Type B pancreatic cell (in vitro differentiated cells): ENCODE measurements at regions not wholly inside any gene's neighbourhood (a gene's known extent, or its start where the extent isn't known, plus 50 kb on each side); places are given as distances from the start of the nearest gene placed in this dataset.

Source experiments
- DNase-seq: peaks from one replicate; pipeline ENCODE4 v3.0.0; 2021; ENCODE audit warnings: mixed read lengths; ENCODE audit not compliant: unreplicated experiment; ENCODE audit errors: extremely low spot score
- H3K27ac Mint-ChIP-seq: 2 replicates; pipeline ENCODE4 v1.8.0; 2021; ENCODE audit warnings: mild to moderate bottlenecking, mixed read lengths
- H3K27me3 Mint-ChIP-seq: 2 replicates; pipeline ENCODE4 v1.8.0; 2021; ENCODE audit warnings: mixed read lengths
- H3K36me3 Mint-ChIP-seq: 2 replicates; pipeline ENCODE4 v1.8.0; 2021; ENCODE audit warnings: mixed read lengths
- H3K4me1 Mint-ChIP-seq: one replicate; pipeline ENCODE4 v1.8.0; 2021; ENCODE audit warnings: mixed read lengths; ENCODE audit not compliant: unreplicated experiment
- H3K4me3 Mint-ChIP-seq: 2 replicates; pipeline ENCODE4 v1.8.0; 2021; ENCODE audit warnings: mild to moderate bottlenecking, mixed read lengths
- H3K9me3 Mint-ChIP-seq: 2 replicates; pipeline ENCODE4 v1.8.0; 2021; ENCODE audit warnings: mixed read lengths
- TF ChIP-seq, protein P1 (sequence below): fragments of 200-600 bp; sonication (generic); conservative IDR thresholded peaks from 2 replicates; pipeline ENCODE4 v1.5.0; 2021; ENCODE audit warnings: antibody characterized with exemption, mild to moderate bottlenecking

DNA sequence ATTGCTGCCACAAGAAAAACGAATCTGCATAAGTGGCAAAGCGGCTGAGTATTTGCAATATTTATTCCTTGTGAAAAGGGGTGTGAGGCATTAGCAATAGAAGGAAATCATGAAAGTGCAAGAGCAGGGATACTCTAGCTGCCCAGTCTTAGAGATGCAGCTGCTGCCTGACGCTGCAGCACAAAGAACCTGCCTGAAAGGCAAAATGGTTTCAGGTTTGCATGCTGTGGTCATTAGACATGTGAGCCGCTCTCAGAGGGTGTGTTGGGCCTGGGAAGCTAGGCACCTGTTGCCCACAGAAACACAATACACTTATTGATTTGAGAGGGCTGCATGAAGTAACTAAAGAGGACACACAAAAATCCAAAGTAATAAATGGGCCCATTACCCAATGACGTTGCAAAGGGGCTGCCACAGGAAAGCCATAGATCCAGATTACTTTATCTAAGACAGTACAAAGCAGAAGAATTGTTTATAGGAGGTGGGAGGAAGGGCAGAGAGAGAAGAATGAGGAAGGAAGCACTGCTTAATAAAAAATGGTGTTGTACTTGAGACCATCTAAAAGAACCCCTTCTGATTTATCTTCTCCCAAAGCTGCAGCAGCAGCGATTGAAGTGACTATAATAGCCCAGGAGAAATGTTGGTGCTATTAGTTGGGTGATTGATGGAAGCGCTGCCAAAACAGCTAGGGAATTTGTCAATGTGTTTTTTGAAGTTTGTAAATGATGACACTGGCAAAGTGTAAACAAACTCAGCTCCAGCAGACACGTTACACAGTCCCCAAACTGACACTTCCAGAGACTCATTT, 492.4 kb upstream of the ACVR2A start:
- DNase-seq: no peak
- H3K36me3 Mint-ChIP-seq: no peaks in the 10 kb centered on the region
- H3K27ac Mint-ChIP-seq: no peak overlapping the region
- TF ChIP-seq, protein P1, sequence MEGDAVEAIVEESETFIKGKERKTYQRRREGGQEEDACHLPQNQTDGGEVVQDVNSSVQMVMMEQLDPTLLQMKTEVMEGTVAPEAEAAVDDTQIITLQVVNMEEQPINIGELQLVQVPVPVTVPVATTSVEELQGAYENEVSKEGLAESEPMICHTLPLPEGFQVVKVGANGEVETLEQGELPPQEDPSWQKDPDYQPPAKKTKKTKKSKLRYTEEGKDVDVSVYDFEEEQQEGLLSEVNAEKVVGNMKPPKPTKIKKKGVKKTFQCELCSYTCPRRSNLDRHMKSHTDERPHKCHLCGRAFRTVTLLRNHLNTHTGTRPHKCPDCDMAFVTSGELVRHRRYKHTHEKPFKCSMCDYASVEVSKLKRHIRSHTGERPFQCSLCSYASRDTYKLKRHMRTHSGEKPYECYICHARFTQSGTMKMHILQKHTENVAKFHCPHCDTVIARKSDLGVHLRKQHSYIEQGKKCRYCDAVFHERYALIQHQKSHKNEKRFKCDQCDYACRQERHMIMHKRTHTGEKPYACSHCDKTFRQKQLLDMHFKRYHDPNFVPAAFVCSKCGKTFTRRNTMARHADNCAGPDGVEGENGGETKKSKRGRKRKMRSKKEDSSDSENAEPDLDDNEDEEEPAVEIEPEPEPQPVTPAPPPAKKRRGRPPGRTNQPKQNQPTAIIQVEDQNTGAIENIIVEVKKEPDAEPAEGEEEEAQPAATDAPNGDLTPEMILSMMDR: no peak
- H3K4me3 Mint-ChIP-seq: no peak overlapping the region
- H3K9me3 Mint-ChIP-seq: no peaks in the 10 kb centered on the region
- H3K27me3 Mint-ChIP-seq: no peaks in the 10 kb centered on the region
- H3K4me1 Mint-ChIP-seq: no peaks in the 10 kb centered on the region

DNA sequence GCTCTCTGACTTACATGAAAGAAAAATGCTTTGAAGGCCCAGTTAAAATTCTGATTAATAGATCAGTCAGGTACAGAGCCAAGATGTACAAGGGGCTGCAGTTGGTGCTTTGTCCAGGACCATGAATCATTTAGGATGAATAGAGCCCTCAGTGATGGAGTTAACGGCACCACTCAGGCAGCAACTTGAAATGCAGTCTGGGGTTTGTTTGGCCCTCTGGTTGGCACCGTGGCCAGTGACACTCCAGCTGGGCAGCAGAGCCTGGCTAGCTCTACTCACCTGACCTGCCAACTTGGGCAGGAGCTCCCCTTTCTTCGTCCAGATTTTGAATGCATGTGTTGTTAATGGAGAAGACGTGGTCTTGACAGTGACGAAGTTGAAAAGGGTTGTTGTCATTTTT, 493.0 kb upstream of the ACVR2A start:
- no peaks in the 10 kb centered on the region for H3K27me3 Mint-ChIP-seq
- TF ChIP-seq, protein P1: no peak
- no peak overlapping the region for H3K27ac Mint-ChIP-seq
- H3K36me3 Mint-ChIP-seq: no peaks in the 10 kb centered on the region
- DNase-seq: no peak
- H3K4me3 Mint-ChIP-seq: no peak overlapping the region
- H3K9me3 Mint-ChIP-seq: no peaks in the 10 kb centered on the region
- H3K4me1 Mint-ChIP-seq: no peaks in the 10 kb centered on the region

DNA sequence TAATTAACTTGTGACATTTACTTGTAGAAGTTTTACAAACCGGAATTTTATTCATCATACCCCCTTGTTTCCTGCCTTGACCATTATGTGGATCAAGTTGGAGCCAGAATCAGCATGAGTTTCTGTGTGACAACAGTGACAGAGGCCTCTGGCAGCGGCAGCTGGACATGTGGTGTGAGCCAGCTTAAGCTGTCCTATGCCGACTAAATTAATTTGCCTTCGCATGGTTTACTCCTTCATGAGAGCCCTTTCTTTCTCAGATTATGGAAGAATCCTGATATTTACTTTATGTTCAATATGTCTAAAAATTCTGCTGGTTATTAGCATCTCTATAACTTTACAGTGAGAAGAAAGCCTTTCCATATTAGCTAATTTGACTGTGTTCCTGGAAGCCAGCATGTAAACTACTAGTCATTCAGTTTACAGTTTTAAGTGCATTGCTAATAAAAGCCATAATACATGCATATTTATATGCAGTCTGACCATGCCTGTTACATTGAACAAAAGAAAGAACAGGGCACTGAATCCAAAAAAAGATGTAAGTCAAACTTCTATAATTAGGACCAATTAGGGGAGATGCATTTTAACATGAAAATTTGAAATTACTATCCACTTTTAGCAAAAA, 495.8 kb upstream of the ACVR2A start:
- Mint-ChIP-seq H3K27ac (no peak overlapping the region), H3K27me3 (no peaks in the 10 kb centered on the region), H3K36me3 (no peaks in the 10 kb centered on the region), H3K4me3 (no peak overlapping the region), H3K4me1 (no peaks in the 10 kb centered on the region), H3K9me3 (peaks cover 8% of the 10 kb centered on the region)
- DNase-seq: no peak
- TF ChIP-seq, protein P1: no peak

DNA sequence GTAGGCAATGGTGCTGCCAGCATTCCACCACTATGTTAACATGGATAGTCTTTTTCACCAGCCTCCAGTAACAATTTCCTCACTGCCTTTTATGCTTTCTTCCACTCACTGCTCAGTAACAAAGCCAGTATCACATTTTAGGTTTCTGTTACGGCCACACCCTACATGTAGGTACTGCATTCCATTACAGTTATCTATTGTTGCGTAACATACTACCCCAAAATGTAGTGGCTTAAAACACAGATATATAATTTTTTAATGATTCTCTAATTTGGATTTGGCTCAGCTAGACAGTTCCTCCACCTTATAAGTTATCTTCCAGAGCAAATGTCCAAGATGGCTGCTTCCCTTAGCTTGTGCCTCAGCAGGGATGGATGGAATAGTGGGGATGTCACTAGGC, 498.7 kb upstream of the ACVR2A start:
- H3K4me1 Mint-ChIP-seq: no peaks in the 10 kb centered on the region
- H3K27me3 Mint-ChIP-seq: no peaks in the 10 kb centered on the region
- H3K36me3 Mint-ChIP-seq: no peaks in the 10 kb centered on the region
- H3K27ac Mint-ChIP-seq: no peak overlapping the region
- no peak overlapping the region for H3K4me3 Mint-ChIP-seq
- TF ChIP-seq, protein P1: no peak
- peaks cover 8% of the 10 kb centered on the region for H3K9me3 Mint-ChIP-seq
- DNase-seq: no peak

DNA sequence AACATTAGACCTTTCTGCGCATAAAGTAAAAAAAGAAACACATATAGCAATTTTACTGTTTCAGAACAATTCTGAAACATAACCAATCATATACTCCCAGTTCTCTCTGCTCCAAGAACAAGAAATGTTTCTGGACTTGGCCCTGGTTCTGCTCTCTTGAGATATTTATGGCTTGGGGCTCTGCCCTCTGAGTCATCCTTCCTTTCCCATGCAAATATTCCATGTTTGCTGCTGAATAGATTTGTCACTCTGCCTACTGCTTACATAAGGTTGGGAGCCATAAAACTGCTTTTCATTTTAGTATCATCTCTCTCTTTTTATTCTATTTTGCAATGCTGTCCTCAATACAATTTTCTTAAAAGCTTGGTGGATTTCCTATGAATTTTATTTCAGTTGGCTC, 499.6 kb upstream of the ACVR2A start:
- TF ChIP-seq, protein P1: no peak
- Mint-ChIP-seq H3K9me3 (peaks cover 8% of the 10 kb centered on the region), H3K4me3 (no peak overlapping the region), H3K4me1 (no peaks in the 10 kb centered on the region), H3K36me3 (no peaks in the 10 kb centered on the region), H3K27me3 (no peaks in the 10 kb centered on the region), H3K27ac (no peak overlapping the region)
- DNase-seq: no peak
